OCI-LY1 (cell line): ENCODE measurements at regions not wholly inside any gene's neighbourhood (a gene's known extent, or its start where the extent isn't known, plus 50 kb on each side); places are given as distances from the start of the nearest gene placed in this dataset.

ENCODE experiments used
- EZH2 ChIP-seq: fragments of 200-600 bp; sonication (generic), shearing (Covaris generic); IDR thresholded peaks from 2 replicates; pipeline ENCODE4 v1.8.0; 2017; ENCODE audit warnings: borderline replicate concordance, mixed run types, mild to moderate bottlenecking, antibody characterized with exemption, low read length, moderate library complexity, mixed read lengths
- TF ChIP-seq, protein P1 (sequence below): fragments of 200-600 bp; sonication (generic), shearing (Covaris generic); IDR thresholded peaks from 2 replicates; pipeline ENCODE4 v1.5.1; 2017; ENCODE audit warnings: mild to moderate bottlenecking, antibody characterized with exemption, low read length, moderate library complexity, mixed read lengths

DNA sequence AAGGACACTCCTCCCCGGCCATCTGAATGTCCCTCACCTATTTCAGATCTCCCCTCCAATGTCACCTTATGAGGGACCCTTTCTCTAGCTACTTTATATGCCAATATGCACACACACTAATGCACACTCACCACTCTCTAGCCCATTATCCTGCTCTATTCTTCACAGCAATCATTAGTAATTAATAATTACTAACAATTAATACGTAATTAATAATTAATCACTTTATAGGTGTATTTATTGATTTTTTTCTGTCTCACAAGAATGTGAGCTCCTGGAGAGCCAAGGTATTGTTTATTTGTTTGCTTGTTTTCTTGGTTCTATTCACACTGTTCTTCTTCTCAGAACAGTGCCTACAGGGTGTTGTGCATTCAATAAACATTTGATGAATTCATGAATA is 385.2 kb upstream of the DUSP10 start:
- TF ChIP-seq, protein P1, sequence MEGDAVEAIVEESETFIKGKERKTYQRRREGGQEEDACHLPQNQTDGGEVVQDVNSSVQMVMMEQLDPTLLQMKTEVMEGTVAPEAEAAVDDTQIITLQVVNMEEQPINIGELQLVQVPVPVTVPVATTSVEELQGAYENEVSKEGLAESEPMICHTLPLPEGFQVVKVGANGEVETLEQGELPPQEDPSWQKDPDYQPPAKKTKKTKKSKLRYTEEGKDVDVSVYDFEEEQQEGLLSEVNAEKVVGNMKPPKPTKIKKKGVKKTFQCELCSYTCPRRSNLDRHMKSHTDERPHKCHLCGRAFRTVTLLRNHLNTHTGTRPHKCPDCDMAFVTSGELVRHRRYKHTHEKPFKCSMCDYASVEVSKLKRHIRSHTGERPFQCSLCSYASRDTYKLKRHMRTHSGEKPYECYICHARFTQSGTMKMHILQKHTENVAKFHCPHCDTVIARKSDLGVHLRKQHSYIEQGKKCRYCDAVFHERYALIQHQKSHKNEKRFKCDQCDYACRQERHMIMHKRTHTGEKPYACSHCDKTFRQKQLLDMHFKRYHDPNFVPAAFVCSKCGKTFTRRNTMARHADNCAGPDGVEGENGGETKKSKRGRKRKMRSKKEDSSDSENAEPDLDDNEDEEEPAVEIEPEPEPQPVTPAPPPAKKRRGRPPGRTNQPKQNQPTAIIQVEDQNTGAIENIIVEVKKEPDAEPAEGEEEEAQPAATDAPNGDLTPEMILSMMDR = no peak
- no peak for TF ChIP-seq EZH2
